Body of pancreas (tissue), 4 donors: ENCODE measurements at regions not wholly inside any gene's neighbourhood (a gene's known extent, or its start where the extent isn't known, plus 50 kb on each side); places are given as distances from the start of the nearest gene placed in this dataset.
"Not testable (repeated sequence)": the region's sequence is repeated elsewhere in the genome, so short reads cannot be mapped to it uniquely, and the experiment has no call there.

ENCODE experiments used
- POLR2A ChIP-seq, 3 donors: fragments of 450-650 bp; IDR thresholded peaks; one replicate each; pipeline ENCODE4 v1.6.1; 2016; ENCODE audit warnings: antibody characterized with exemption in 3 of 3, mild to moderate bottlenecking in 2 of 3
- TF ChIP-seq, protein P1 (sequence below), 7 experiments: fragments of 450-650 bp in 4 of 7; fragments of 200-600 bp in 3 of 7; sonication (generic) in 3 of 7; IDR thresholded peaks; one replicate each; pipeline ENCODE4 v1.5.1; 2016 to 2019; ENCODE audit warnings: antibody characterized with exemption in 7 of 7

DNA sequence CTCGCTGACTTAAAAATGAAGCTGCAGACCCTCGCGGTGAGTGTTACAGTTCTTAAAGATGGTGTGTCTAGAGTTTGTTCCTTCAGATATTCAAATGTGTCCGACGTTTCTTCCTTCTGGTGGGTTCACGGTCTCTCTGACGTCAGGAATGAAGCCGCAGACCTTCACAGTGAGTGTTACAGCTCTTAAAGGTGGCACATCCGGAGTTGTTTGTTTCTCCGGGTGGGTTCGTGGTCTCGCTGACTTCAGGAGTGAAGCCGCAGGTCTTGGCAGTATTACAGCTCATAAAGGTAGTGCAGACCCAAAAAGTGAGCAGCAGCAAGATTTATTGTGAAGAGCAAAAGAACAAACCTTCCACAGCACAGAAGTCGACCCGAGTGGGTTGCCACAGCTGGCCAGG is 316.1 kb downstream of the SIPA1L2 start:
- TF ChIP-seq POLR2A (IDR thresholded peaks at IDR 0.05), result not testable (repeated sequence)
- TF ChIP-seq, protein P1, sequence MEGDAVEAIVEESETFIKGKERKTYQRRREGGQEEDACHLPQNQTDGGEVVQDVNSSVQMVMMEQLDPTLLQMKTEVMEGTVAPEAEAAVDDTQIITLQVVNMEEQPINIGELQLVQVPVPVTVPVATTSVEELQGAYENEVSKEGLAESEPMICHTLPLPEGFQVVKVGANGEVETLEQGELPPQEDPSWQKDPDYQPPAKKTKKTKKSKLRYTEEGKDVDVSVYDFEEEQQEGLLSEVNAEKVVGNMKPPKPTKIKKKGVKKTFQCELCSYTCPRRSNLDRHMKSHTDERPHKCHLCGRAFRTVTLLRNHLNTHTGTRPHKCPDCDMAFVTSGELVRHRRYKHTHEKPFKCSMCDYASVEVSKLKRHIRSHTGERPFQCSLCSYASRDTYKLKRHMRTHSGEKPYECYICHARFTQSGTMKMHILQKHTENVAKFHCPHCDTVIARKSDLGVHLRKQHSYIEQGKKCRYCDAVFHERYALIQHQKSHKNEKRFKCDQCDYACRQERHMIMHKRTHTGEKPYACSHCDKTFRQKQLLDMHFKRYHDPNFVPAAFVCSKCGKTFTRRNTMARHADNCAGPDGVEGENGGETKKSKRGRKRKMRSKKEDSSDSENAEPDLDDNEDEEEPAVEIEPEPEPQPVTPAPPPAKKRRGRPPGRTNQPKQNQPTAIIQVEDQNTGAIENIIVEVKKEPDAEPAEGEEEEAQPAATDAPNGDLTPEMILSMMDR (IDR thresholded peaks at IDR 0.05), result not testable (repeated sequence)
